WI38 (cell line): ENCODE measurements at regions not wholly inside any gene's neighbourhood (a gene's known extent, or its start where the extent isn't known, plus 50 kb on each side); places are given as distances from the start of the nearest gene placed in this dataset.

Experiments
- H3K4me3 ChIP-seq: 2 replicates; pipeline ENCODE4 v1.5.1; 2011; ENCODE audit warnings: low read depth, mild to moderate bottlenecking, control low read depth, low read length
- CTCF ChIP-seq: IDR thresholded peaks from 2 replicates; pipeline ENCODE4 v1.5.1; 2012; ENCODE audit warnings: low read depth, mild to moderate bottlenecking, control low read depth, low read length

- no peak for TF ChIP-seq CTCF
- no peak overlapping the region for H3K4me3 ChIP-seq
Observed at GRCh38 chr13:58721273-58721672, 1089.7 kb downstream of the PCDH17 start.

GRCh38 chr13:58728126-58728525 lies 1096.6 kb downstream of the PCDH17 start:
- TF ChIP-seq CTCF = no peak
- no peak overlapping the region for H3K4me3 ChIP-seq

GRCh38 chr13:58729361-58729760 lies 1097.8 kb downstream of the PCDH17 start:
- H3K4me3 ChIP-seq = no peak overlapping the region
- TF ChIP-seq CTCF = no peak

GRCh38 chr13:58744686-58745085 lies 1113.1 kb downstream of the PCDH17 start:
- no peak overlapping the region for H3K4me3 ChIP-seq
- no peak for TF ChIP-seq CTCF

- no peak overlapping the region for H3K4me3 ChIP-seq
- TF ChIP-seq CTCF = no peak
Observed at GRCh38 chr13:58767566-58767965, 1136.0 kb downstream of the PCDH17 start.

- TF ChIP-seq CTCF = no peak
- H3K4me3 ChIP-seq = no peak overlapping the region
Observed at GRCh38 chr13:58773280-58773859, 1141.8 kb downstream of the PCDH17 start.

GRCh38 chr13:58782736-58783135 lies 1151.2 kb downstream of the PCDH17 start:
- no peak for TF ChIP-seq CTCF

More at GRCh38 chr13:58782736-58783135, 1151.2 kb downstream of the PCDH17 start:
- no peak overlapping the region for H3K4me3 ChIP-seq
